ENCODE measurements at regions not wholly inside any gene's neighbourhood (a gene's known extent, or its start where the extent isn't known, plus 50 kb on each side); places are given as distances from the start of the nearest gene placed in this dataset.

GRCh38 chr16:6280055-6280454 lies 1052.6 kb upstream of the RBFOX1 start:
- DNase-seq (ENCODE audit: low read depth): no peak
- TF ChIP-seq MYC (IDR thresholded peaks at IDR 0.05; ENCODE audit: low read depth, low read length): no peak
- TF ChIP-seq CTCF (IDR thresholded peaks at IDR 0.05; ENCODE audit: low read depth, low read length): no peak
- no peak for TF ChIP-seq POLR2A (IDR thresholded peaks at IDR 0.05; ENCODE audit: extremely low read depth, insufficient read length)
- no peak for TF ChIP-seq MAX (IDR thresholded peaks at IDR 0.05; ENCODE audit: low read depth, low read length)
- H3K4me3 ChIP-seq (ENCODE audit: low read depth, low read length): no peak overlapping the region

- TF ChIP-seq POLR2A (IDR thresholded peaks at IDR 0.05; ENCODE audit: extremely low read depth, insufficient read length): no peak
- TF ChIP-seq MYC (IDR thresholded peaks at IDR 0.05; ENCODE audit: low read depth, low read length): no peak
- TF ChIP-seq CTCF (IDR thresholded peaks at IDR 0.05; ENCODE audit: low read depth, low read length): no peak
- TF ChIP-seq MAX (IDR thresholded peaks at IDR 0.05; ENCODE audit: low read depth, low read length): no peak
- DNase-seq (ENCODE audit: low read depth): no peak
- no peak overlapping the region for H3K4me3 ChIP-seq (ENCODE audit: low read depth, low read length)
These were observed 1053.4 kb upstream of the RBFOX1 start for GRCh38 chr16:6279286-6279685.

GRCh38 chr16:6274351-6274750 lies 1058.3 kb upstream of the RBFOX1 start:
- no peak for TF ChIP-seq MAX (IDR thresholded peaks at IDR 0.05; ENCODE audit: low read depth, low read length)
- TF ChIP-seq CTCF (IDR thresholded peaks at IDR 0.05; ENCODE audit: low read depth, low read length): no peak
- TF ChIP-seq POLR2A (IDR thresholded peaks at IDR 0.05; ENCODE audit: extremely low read depth, insufficient read length): no peak
- TF ChIP-seq MYC (IDR thresholded peaks at IDR 0.05; ENCODE audit: low read depth, low read length): no peak
- H3K4me3 ChIP-seq (ENCODE audit: low read depth, low read length): no peak overlapping the region
- no peak for DNase-seq (ENCODE audit: low read depth)

GRCh38 chr16:6267682-6268081 lies 1065.0 kb upstream of the RBFOX1 start:
- TF ChIP-seq MYC (IDR thresholded peaks at IDR 0.05; ENCODE audit: low read depth, low read length): no peak
- TF ChIP-seq MAX (IDR thresholded peaks at IDR 0.05; ENCODE audit: low read depth, low read length): no peak
- TF ChIP-seq POLR2A (IDR thresholded peaks at IDR 0.05; ENCODE audit: extremely low read depth, insufficient read length): no peak
- DNase-seq (ENCODE audit: low read depth): no peak
- no peak overlapping the region for H3K4me3 ChIP-seq (ENCODE audit: low read depth, low read length)

- no peak overlapping the region for H3K4me3 ChIP-seq (ENCODE audit: low read depth, low read length)
- TF ChIP-seq CTCF (IDR thresholded peaks at IDR 0.05; ENCODE audit: low read depth, low read length) (no peak), MYC (IDR thresholded peaks at IDR 0.05; ENCODE audit: low read depth, low read length) (no peak), POLR2A (IDR thresholded peaks at IDR 0.05; ENCODE audit: extremely low read depth, insufficient read length) (no peak), MAX (IDR thresholded peaks at IDR 0.05; ENCODE audit: low read depth, low read length) (no peak)
- no peak for DNase-seq (ENCODE audit: low read depth)
These were observed 1065.9 kb upstream of the RBFOX1 start for GRCh38 chr16:6266703-6267102.

GRCh38 chr16:6265968-6266367 lies 1066.7 kb upstream of the RBFOX1 start:
- no peak overlapping the region for H3K4me3 ChIP-seq (ENCODE audit: low read depth, low read length)
- TF ChIP-seq POLR2A (IDR thresholded peaks at IDR 0.05; ENCODE audit: extremely low read depth, insufficient read length): no peak
- no peak for TF ChIP-seq MAX (IDR thresholded peaks at IDR 0.05; ENCODE audit: low read depth, low read length)
- TF ChIP-seq MYC (IDR thresholded peaks at IDR 0.05; ENCODE audit: low read depth, low read length): no peak
- no peak for TF ChIP-seq CTCF (IDR thresholded peaks at IDR 0.05; ENCODE audit: low read depth, low read length)
- DNase-seq (ENCODE audit: low read depth): no peak
